GM21723 (cell line): ENCODE measurements at regions not wholly inside any gene's neighbourhood (a gene's known extent, or its start where the extent isn't known, plus 50 kb on each side); places are given as distances from the start of the nearest gene placed in this dataset.
"Not testable (repeated sequence)": the region's sequence is repeated elsewhere in the genome, so short reads cannot be mapped to it uniquely, and the experiment has no call there.

Source experiments
- ATAC-seq: cut with Tn5 transposase; IDR thresholded peaks from one replicate; pipeline ENCODE4 v1.9.1; 2021; ENCODE audit warnings: mild to moderate bottlenecking, moderate library complexity; ENCODE audit not compliant: unreplicated experiment

DNA sequence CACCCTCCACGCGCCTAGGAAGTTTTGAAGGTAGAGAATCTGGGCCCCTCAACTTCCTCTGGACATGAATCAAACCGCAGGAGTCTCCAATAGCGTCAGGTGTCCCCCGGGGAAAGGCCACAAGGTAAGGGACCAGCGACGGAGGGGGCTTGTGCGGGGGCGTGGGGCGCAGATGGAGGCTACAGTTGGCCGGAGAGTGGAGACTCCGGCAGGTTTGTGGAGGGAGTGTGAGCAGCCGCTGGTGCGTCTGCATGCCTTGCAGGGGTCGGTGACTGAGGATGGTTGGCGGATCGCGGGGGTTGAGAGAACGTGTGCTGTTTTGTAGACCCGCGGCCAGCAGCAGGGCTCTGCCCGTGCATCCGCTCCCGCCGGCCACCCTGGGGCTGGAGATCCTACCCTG lies 303.3 kb upstream of the DPP6 start:
- not testable (repeated sequence) for ATAC-seq

DNA sequence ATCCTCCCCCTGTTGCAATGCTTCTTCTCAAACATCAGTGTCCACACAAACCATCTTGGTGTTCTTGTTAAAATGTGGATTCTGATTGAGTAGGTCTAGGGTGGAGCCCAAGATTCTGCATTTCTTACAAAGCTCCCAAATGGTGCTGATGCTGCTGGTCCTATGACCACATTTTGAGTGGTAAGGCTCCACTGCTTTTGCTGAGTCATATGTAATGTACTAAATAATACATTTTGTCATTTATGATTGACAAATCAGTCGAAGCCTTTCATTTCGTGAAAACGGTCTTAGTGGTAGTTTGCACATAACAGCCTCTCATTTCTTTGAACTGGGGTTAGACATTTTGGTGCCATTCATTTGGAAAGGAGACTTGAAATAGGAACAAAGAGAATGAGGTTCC lies 286.3 kb upstream of the DPP6 start:
- not testable (repeated sequence) for ATAC-seq

- not testable (repeated sequence) for ATAC-seq
Measured at GRCh38 chr7:153766926-153767325, 285.3 kb upstream of the DPP6 start.

DNA sequence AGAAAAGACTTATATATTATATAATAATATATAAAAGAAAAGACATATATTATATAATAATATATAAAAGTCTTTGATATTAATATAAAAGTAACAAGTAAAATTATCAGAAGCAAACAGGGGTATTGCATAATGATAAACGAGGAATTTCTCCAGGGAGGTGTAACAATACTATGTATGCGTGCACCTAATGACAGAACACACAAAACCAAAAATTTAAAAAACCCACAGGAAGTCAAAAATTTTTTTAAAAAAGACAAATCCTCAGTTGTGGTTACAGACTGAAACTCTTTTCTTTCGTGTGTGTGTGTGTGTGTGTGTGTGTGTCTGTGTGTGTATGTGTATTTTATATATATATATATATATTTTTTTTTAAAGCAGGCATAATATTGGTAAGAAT lies 279.2 kb upstream of the DPP6 start:
- no peak for ATAC-seq

GRCh38 chr7:153776940-153777339 lies 275.3 kb upstream of the DPP6 start:
- ATAC-seq: not testable (repeated sequence)

GRCh38 chr7:153797363-153797762 lies 254.8 kb upstream of the DPP6 start:
- not testable (repeated sequence) for ATAC-seq

DNA sequence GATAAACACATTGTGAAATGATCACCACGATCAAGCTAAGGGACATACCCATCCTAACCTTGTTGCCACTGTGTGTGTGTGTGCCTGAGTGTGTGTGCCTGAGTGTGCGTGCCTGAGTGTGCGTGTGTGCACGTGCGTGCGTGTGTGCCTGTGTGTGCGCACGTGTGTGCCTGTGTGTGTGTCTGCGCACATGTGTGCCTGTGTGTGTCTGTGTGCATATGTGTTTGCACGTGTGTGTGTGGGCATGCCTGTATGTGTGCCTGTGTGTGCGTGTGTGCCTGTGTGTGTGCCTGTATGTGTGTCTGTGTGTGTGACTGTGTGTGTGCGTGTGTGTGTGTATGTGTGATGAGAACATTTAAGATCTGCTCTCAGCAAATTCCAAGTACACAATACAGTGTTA lies 244.1 kb upstream of the DPP6 start:
- ATAC-seq: no peak

- no peak for ATAC-seq
Measured at GRCh38 chr7:153829525-153829924, 222.7 kb upstream of the DPP6 start.

DNA sequence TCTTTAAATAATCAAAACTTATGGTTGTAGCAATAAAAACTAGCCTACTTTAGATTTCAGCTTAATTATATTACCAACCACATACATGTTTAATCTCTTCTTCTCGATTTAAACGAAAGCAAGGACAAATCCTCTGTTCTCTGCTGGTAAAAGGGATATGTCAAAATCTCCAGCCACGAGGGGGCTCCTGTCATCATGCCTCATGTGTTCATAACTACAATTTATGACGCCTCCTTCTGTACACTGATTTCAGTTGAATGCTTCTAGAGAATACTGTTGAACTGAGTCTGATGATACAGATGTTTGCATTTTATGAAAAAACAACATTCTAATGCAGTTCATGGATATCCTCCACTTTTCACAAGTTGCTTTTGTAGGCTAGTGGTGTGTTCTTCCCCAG lies 220.0 kb upstream of the DPP6 start:
- ATAC-seq: no peak

DNA sequence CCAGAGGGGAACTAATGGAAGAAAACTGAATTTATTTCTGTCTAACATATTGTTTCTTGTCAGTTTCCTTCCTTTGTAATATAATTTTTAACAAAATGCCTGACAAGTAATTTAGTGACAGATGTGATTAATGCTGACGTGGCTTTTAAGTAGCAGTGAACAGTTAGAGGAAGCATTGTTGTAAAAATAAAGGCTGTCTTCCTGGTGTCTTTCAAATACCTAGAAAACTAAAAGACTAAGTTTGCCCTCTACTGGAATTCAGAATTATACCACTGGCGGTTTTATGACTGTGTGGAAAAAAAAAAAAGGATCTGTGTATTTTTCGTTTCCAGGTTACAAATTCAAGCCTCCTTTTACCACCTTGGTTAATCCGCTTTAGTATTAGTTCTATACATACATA lies 217.1 kb upstream of the DPP6 start:
- ATAC-seq: no peak

DNA sequence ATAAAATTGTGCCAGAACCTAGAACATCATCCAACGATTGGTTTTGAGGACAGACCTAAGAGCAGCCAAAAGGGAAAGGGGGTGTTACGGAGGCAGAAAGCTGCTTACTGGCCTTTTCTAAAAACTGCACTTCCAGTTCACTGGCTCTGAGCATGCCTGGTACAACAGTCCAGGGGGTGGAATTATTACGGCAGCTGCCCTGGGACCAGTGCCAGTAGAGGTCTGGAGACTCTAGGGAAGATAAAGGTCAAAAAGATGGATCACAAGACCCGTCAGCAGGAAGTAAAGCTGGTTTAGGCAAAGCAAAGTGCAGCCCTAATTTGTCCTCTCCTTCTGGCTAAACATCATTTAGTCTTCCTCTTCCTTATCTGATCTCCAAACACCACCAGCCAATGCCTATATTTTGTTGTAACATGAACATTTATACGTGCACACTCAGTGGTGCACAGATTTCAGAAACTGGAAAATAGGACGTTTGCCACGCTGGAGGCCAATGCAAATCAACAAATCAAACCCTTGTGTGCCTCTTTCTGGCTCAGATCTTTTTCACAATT lies 216.4 kb upstream of the DPP6 start:
- no peak for ATAC-seq

DNA sequence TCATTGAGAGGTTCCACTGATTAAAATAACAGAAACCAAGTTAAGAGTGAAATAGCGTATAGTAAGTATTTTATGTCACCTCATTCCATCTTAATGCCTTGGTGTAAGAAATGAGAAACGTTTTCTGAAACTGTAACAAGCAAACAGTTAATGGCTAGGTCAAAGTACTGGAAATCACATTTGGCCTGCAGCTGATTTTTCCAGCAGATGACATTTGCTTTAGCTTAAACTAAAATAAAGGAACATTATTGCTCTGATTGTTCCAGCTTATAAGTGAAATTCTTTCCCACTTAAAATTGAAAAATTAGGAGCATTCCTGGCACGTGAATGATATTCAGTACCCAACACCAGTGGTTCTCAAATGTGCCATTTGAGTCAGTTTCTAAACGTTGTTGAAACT lies 213.6 kb upstream of the DPP6 start:
- no peak for ATAC-seq

- ATAC-seq: no peak
Measured at GRCh38 chr7:153840861-153841260, 211.3 kb upstream of the DPP6 start.

- no peak for ATAC-seq
Measured at GRCh38 chr7:153847828-153848227, 204.4 kb upstream of the DPP6 start.

DNA sequence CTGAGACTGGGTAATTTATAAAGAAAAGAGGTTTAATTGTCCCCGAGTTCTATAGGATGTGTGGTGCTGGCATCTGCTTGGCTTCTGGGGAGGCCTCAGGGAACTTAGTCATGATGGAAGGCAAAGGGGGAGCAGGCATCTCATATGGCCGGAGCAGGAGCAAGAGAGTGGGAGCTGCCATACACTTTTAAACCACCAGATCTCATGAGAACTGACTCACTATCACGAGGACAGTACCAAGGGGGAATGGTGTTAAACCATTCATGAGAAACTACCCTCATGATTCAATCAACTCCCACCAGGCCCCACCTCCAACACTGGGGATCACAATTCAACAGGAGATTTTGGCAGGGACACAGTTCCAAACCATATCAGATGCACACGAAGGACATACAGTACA lies 199.9 kb upstream of the DPP6 start:
- no peak for ATAC-seq

DNA sequence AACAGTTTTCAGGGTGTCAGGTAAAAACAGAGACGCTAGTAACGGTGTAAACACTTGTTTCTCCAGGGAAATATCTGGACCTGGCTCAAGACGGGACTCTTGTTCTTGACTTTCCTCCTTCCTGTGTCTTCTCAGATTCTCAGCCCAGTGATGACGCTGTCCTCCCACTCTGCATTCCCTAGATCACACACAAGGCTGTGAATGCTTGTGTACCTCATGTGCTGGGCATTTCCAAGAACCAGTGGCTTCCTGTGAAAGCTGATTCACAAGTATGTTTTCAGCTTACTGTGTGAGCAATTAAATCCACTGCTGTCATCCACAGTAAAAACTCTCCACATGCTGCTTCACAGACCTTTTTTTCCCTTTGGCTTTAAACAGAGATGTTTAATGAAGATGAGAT lies 193.8 kb upstream of the DPP6 start:
- no peak for ATAC-seq

DNA sequence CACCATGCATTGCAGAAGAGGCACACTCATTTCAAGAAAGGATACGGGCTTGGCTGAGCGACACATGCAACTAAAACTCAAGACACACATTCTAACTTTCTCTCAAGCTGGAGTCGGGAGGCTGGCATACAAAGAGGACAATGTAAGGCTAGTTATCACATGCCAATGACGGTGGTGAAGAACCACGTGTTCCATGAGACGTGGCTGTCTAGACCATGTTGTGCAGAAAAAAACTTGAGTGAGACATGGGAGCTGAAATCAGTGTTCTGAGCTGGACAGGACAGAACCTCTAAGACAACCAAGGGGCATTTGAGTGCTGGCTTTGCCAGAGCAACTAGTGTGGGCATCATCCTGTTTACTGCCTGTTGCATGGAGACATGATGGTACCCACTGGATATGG lies 193.0 kb upstream of the DPP6 start:
- no peak for ATAC-seq

- ATAC-seq: no peak
Measured at GRCh38 chr7:153886506-153887441, 165.4 kb upstream of the DPP6 start.

GRCh38 chr7:153887749-153888569 lies 164.2 kb upstream of the DPP6 start:
- no peak for ATAC-seq

- no peak for ATAC-seq
Measured at GRCh38 chr7:153891990-153892389, 160.2 kb upstream of the DPP6 start.

GRCh38 chr7:153902862-153903261 lies 149.3 kb upstream of the DPP6 start:
- ATAC-seq: no peak

- ATAC-seq: no peak
Measured at GRCh38 chr7:153912211-153912610, 140.0 kb upstream of the DPP6 start.
